ENCODE measurements at regions not wholly inside any gene's neighbourhood (a gene's known extent, or its start where the extent isn't known, plus 50 kb on each side); places are given as distances from the start of the nearest gene placed in this dataset.

GRCh38 chr1:25055961-25056360 lies 125.9 kb upstream of the RUNX3 start:
- no peak for DNase-seq (ENCODE audit: low spot score)

- no peak for DNase-seq (ENCODE audit: low spot score)
Measured at GRCh38 chr1:25055324-25055780, 125.3 kb upstream of the RUNX3 start.

DNA sequence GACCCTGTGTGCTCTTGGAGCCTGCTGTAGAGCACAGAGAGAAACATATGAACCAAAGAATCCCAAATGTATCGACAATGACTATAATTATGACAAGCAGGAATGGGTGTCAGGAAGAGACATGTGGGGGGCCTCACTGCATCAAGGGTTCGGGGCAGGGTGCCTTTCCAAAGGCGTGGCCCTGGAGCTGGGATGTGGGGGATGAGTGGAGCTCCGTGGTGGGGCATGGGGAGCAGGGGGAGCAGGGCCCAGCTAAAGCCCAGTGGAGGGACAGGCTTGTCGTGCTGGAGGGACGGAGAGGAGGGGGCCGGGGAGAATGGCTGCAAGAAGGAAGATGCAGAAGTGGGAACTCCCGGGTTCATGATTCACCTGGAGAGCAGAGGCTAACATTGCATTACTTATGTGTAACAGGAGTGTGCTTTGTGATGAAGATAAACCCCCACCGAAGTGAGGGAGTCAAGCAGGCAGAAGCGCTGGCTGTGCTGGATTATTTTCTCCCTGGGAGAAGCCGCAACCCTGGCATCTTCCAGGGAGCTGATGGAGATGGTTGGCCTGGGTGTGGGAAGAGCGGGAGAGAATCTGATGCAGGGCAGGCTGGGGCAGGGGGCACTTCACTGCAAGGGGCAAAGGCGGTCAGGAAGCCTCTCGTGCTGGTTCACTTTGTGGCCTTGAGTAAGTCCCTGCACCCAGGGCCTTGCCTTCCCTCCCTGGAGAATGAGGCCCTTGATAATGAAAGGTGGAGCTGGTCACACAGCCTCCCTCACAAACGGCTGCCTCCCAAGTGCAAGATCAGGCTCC lies 124.6 kb upstream of the RUNX3 start:
- no peak for DNase-seq (ENCODE audit: low spot score)

- no peak for DNase-seq (ENCODE audit: low spot score)
Measured at GRCh38 chr1:25053576-25054250, 123.6 kb upstream of the RUNX3 start.

DNA sequence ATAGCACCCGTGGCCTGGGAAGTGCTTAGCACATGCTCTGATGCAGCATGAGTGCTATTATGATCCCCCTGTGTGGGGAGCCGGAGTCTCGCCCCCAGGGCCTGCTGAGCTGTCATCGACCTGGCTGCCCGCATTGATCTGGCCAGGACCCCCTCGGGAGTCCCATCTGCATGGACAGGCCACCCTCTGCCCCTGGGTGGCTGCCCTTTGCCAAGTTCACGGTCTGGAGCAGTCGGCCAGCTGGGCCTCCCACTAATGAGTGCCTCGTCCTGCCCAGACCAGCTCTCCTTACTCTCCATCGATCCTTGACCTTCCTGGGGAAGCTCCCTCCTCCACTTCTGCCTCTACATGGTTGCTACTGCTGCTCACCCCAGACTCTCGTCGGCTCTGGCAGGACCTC lies 121.8 kb upstream of the RUNX3 start:
- no peak for DNase-seq (ENCODE audit: low spot score)

DNA sequence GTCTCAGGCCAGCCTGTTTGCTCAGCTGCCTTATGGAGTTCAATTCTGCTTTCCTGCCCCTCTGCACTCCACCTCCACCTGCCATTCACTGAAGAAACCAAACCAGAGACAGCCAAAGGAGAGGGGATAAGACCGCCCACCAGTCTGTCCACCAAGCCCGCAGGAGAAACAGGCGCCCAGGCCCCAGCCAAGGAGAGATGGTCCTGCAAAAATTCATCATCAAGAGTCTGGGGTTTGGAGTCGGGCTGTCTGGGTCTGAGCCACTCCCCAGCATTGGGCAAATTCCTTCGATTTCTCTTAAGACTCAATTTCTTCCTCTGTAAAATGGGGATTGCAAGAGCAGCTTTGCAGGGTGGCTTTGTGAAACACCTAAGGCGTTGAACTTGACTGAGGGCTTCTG lies 121.4 kb upstream of the RUNX3 start:
- no peak for DNase-seq (ENCODE audit: low spot score)

DNA sequence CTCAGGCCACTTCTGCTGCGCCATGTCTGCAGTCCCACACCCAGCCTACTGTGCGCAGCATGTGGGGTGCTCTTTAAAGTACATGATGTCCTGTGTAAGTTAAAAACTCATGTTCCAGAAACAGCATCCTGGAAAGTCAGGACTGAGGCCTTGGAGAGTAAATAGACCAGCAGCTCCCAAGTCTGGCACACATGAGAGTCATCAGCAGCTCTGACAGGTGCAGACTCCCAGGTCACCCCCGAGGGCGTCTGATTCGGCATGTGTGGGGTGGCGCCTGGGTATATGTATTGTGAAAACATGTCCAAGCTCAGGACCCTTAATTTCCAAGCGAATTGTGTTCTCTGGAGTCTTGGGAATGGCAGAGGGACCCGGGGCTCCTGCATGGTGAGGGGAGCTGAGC lies 120.1 kb upstream of the RUNX3 start:
- DNase-seq (ENCODE audit: low spot score), result no peak

DNA sequence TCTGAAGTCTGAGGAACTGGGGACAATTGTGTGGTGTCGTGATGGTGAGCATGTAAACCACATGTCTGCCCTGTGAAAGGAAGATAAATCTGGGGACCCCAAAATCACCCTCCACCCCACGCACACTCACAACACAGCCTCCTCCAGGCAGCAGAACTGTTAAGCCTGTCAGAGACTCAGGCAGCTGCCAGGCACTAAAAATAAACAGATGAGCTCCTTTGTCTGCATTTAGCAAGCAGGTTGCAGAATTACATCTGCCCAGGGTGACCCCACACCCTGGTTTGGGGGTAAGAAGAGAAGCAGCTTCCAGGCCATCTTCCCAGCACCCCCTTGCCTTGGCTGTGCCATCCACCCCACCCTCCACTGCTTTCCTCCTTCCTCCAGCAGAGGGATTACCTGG lies 119.1 kb upstream of the RUNX3 start:
- DNase-seq (ENCODE audit: low spot score), result no peak

- no peak for DNase-seq (ENCODE audit: low spot score)
Measured at GRCh38 chr1:25048728-25049127, 118.7 kb upstream of the RUNX3 start.

DNA sequence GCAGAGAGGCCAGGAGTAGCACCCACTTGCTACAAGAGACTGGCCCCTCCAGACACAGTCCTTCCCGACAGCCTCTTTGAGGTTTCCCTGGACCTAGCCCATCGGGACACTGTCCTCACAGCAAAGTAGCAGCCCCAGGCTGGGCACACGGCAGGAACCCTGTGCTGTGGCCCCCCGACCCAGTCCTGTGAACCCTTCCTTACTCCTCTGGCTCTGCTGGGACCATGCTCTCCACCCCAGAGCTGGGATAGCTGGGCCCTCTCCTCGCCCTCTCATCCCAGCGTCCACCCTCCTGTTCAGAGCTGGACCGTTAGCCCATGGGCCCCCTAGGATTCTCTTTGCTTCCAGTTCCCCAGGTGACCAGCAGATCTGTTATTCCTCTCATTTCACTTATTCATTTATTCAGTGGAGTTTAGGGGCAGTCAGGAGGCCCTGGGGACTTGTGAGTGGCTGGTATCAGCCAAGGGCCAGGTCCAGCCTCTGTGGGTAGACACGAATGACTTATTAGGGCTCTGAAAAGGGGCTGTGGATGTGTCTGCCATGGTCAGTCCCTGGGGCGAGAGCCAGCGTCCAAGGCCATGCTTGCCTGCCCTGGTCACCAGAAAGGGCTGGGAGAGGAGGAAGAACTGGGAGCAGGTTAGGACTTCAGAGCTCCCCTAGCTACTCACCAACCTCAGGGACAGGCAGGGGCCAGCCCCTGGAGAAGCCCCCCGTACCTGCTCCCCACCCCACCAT lies 117.6 kb upstream of the RUNX3 start:
- DNase-seq (ENCODE audit: low spot score), result no peak

DNA sequence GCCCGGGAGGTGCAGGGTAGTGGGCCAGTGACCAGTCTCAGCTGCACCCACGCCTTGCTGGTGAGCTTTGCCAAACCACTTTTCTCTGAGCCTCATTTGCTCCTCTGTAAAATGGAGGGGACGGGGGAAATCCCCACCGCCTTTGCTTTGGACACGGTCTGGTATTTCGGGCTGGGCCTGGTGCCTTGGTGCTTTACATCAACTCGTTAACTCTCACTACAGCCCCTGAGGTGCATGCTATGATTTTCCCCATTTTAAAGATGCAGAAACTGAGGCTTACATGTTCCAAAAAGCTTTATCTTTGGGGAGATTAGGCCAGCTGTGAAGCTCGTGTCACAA lies 116.1 kb upstream of the RUNX3 start:
- DNase-seq (ENCODE audit: low spot score), result no peak

- no peak for DNase-seq (ENCODE audit: low spot score)
Measured at GRCh38 chr1:25045480-25046193, 115.6 kb upstream of the RUNX3 start.

DNA sequence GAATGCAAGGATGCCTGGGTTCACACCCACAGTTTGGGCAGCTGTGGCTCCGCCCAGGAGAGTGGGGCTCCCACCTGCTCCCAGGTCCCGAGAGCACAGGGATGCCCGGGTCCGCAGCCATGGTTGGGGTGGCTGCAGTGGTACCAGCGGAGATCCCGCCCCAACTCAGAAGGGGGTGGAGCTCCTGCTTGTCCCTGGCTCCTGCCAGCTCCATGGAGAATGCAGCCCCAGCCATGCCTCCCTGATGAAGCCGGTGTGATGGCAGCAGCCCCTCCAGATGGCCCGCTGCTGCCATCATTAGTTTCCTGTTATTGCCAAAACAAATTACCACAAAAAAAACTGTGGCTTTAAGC lies 113.1 kb upstream of the RUNX3 start:
- no peak for DNase-seq (ENCODE audit: low spot score)

DNA sequence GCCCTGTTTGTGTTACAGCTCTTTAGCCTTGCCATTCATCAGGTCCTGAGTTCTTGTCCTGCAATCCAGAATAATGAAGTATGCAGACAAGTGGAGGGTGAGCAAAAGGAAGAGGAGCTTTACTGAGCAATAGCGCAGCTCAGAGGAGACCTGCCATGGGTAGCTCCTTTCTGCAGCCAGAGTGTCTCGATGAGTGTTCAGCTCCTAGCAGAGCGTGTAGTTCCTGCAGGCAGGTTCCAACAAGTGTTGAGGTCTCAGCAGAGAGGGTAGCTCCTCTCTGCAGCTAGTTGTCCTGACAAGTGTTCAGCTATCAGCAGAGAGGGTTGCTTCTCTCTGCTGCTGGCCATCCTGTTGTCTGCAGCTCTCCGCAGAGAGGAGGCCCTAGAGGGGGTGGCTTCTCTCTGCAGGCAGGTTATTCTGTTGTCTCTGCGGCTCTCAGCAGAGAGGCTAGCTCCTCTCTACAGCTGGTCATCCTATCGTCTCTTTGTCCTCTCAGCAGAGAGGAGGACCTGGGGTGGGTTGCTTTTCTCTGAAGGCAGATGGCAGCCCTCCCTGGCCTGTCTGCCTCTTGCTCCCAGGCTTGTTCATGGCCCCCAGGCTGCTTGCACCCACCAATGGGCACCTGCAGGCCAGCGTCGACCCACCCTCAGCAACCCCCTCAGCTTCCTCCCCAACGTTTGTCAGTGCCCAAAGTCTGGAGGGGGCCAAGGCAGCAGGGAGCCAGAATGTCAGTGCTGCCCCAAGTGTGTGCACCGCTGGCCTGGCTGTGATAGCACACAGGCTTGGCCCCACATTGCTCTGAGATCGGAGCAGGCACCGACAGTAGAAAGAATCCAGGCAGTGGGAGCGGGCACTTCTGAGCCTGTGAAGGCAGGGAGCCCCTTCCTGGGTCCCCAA lies 112.5 kb upstream of the RUNX3 start:
- no peak for DNase-seq (ENCODE audit: low spot score)

GRCh38 chr1:25041916-25042315 lies 111.8 kb upstream of the RUNX3 start:
- no peak for DNase-seq (ENCODE audit: low spot score)

DNA sequence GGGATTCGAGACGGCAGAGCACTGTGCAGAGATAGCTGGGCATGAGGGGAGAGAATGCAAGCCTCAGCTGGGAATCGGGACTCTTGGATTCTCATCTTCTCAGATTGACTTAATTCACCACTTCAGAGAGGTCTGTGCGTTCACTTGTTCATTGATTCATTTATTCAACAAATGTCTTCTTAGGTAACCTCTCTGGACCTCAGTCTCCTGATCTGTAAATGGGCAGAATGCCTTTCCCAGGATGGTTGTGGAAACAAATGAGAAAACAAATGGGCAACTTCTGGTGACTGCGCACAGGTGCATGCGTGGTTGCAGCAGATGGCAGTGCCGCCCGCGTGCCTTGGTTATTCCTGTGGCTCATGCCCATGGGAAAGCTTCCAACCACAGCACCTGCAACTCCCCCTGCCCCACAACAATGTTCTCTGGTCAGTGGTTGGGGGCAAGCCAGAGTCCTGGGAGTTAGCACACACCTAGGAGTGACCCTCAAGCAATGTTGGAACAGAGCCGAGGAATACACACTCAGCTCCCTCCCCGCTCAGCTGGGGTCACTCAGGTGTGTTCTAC lies 110.1 kb upstream of the RUNX3 start:
- DNase-seq (ENCODE audit: low spot score), result no peak

DNA sequence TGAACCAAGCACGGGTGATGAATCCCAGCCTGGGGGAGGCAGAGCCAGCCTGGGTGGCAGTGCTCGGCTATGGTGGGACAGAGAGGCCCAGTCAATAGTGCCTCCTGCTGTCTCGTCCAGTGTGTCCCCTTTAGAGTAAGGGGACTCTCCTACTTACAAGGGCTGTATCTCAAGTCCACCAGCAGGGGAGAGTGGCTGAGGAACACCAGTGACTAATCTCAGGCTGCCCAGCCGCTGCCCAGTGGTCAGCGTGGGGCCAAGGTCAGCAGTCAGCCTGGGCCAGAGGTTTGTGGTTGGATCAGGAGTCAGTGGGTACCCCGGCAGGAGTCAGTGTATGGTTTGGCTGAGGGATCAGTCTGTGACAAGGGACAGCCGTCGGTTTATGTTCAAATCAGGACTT lies 109.2 kb upstream of the RUNX3 start:
- no peak for DNase-seq (ENCODE audit: low spot score)

DNA sequence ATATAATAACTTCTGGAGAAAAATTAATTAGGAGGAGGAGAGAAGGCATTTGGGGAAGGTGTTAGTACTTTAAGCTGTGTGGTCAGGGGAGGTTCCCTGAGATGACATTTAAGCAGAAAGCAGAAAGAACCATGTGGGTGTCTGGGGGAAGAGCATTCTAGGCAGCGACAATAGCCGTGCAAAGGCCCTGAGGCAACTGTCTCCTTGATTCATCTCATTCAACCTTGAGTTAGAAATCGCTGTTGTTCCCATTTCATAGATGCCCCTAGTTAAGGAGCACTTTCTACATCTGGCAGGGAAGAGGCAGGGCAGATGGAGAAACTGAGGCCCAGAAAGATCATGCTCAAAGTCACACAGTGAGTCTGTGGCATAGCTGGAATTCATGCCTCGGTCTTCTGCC lies 108.6 kb upstream of the RUNX3 start:
- no peak for DNase-seq (ENCODE audit: low spot score)

GRCh38 chr1:25037174-25038074 lies 107.3 kb upstream of the RUNX3 start:
- peak; percentile 40 for DNase-seq (ENCODE audit: low spot score)

GRCh38 chr1:25036117-25036546 lies 106.1 kb upstream of the RUNX3 start:
- no peak for DNase-seq (ENCODE audit: low spot score)

Data from cerebellar cortex (tissue), 1 donor.